MM.1S (cell line): ENCODE measurements at regions not wholly inside any gene's neighbourhood (a gene's known extent, or its start where the extent isn't known, plus 50 kb on each side); places are given as distances from the start of the nearest gene placed in this dataset.
"Not testable (repeated sequence)": the region's sequence is repeated elsewhere in the genome, so short reads cannot be mapped to it uniquely, and the experiment has no call there.

ENCODE experiments used
- DNase-seq: peaks from one replicate; pipeline ENCODE4 v3.0.0-alpha.2; 2015
- H2AFZ ChIP-seq: fragments of 300-600 bp; sonication (generic); 2 replicates; pipeline ENCODE4 v1.6.0; 2016; ENCODE audit warnings: antibody characterized with exemption, low read length
- H3F3A ChIP-seq: fragments of 300-600 bp; sonication (generic); 2 replicates; pipeline ENCODE4 v1.6.1; 2016; ENCODE audit warnings: mild to moderate bottlenecking, antibody characterized with exemption, low read length, moderate library complexity, mixed read lengths; ENCODE audit not compliant: insufficient read depth
- H3K27ac ChIP-seq: fragments of 300-600 bp; sonication (generic); 2 replicates; pipeline ENCODE4 v1.5.1; 2016; ENCODE audit warnings: mild to moderate bottlenecking, low read length
- H3K27me3 ChIP-seq: fragments of 300-600 bp; sonication (generic); replicated peaks from 2 replicates; pipeline ENCODE4 v1.6.0; 2016; ENCODE audit warnings: low read length; ENCODE audit not compliant: insufficient read depth
- H3K36me3 ChIP-seq: fragments of 300-600 bp; sonication (generic); replicated peaks from 2 replicates; pipeline ENCODE4 v1.6.1; 2016; ENCODE audit warnings: mild to moderate bottlenecking, low read length, mixed read lengths; ENCODE audit not compliant: insufficient read depth
- H3K4me1 ChIP-seq: fragments of 300-600 bp; sonication (generic); 2 replicates; pipeline ENCODE4 v1.6.1; 2016; ENCODE audit warnings: low read length, mixed read lengths
- H3K4me2 ChIP-seq: fragments of 300-600 bp; sonication (generic); 2 replicates; pipeline ENCODE4 v1.6.0; 2016; ENCODE audit warnings: low read depth, low read length
- H3K4me3 ChIP-seq: fragments of 300-600 bp; sonication (generic); 2 replicates; pipeline ENCODE4 v1.5.1; 2016; ENCODE audit warnings: low read length, mixed read lengths
- H3K79me2 ChIP-seq: fragments of 300-600 bp; sonication (generic); 2 replicates; pipeline ENCODE4 v1.6.1; 2016; ENCODE audit warnings: mixed run types, low read length, mixed read lengths
- H3K9ac ChIP-seq: fragments of 300-600 bp; sonication (generic); 2 replicates; pipeline ENCODE4 v1.6.1; 2016; ENCODE audit warnings: low read length, mixed read lengths
- H3K9me2 ChIP-seq: fragments of 300-600 bp; sonication (generic); replicated peaks from 2 replicates; pipeline ENCODE4 v1.6.1; 2016; ENCODE audit warnings: mild to moderate bottlenecking, low read length, mixed read lengths; ENCODE audit not compliant: insufficient read depth
- H3K9me3 ChIP-seq: fragments of 300-600 bp; sonication (generic); replicated peaks from 2 replicates; pipeline ENCODE4 v1.6.1; 2016; ENCODE audit warnings: mild to moderate bottlenecking, low read length, mixed read lengths; ENCODE audit not compliant: insufficient read depth
- H4K20me1 ChIP-seq: fragments of 300-600 bp; sonication (generic); 2 replicates; pipeline ENCODE4 v1.6.1; 2016; ENCODE audit warnings: mild to moderate bottlenecking, low read length, moderate library complexity, mixed read lengths; ENCODE audit not compliant: insufficient read depth
- EZH2 ChIP-seq: fragments of 300-600 bp; sonication (generic); optimal IDR thresholded peaks from 2 replicates; pipeline ENCODE3; 2017; ENCODE audit warnings: low read depth, mild to moderate bottlenecking, antibody characterized with exemption, low read length, mixed read lengths
- EZH2phosphoT487 ChIP-seq: fragments of 300-600 bp; sonication (generic); IDR thresholded peaks from 2 replicates; pipeline ENCODE4 v1.6.1; 2018; ENCODE audit warnings: antibody characterized with exemption, low read length
- TF ChIP-seq, protein P1 (sequence below): fragments of 300-600 bp; sonication (generic); IDR thresholded peaks from 2 replicates; pipeline ENCODE4 v1.5.1; 2016; ENCODE audit warnings: antibody characterized with exemption, low read length, mixed read lengths

DNA sequence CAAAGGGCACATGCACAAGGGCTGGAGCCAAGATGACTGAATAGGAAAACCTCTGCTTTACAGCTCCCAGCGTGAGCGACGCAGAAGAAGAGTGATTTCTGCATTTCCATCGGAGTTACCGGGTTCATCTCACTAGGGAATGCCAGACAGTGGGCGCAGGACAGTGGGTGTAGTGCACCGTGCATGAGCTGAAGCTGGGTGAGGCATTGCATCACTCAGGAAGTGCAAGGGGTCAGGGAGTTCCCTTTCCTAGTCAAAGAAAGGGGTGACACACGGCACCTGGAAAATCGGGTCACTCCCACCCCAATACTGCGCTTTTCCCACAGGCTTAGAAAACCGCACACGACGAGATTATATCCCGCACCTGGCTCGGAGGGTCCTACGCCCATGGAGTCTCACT is 64.5 kb upstream of the HTR1E start:
- H3K4me2 ChIP-seq, H3K4me3 ChIP-seq: not testable (repeated sequence)

DNA sequence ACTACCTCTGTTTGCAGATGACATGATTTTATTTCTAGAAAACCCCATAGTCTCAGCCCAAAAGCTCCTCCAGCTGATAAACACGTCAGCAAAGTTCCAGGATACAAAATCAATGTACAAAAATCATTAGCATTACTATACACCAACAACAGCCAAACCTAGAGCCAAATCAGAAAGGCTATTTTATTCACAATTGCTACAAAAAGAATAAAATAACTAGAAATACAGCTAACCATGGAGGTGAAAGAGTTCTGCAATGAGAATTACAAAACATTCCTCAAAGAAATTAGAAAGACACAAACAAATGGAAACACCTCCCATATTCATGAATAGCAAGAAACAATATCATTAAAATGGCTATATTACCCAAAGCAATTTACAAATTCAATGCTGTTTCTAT is 65.6 kb upstream of the HTR1E start:
- Histone ChIP-seq H3K4me2 (no peak overlapping the region), H3K9me3 (no peaks in the 10 kb centered on the region), H3K9ac (no peak overlapping the region), H3F3A (no peaks in the 10 kb centered on the region), H4K20me1 (no peaks in the 10 kb centered on the region), H3K27ac (no peak overlapping the region), H3K4me1 (no peaks in the 10 kb centered on the region), H3K27me3 (no peaks in the 10 kb centered on the region), H2AFZ (no peak overlapping the region), H3K4me3 (no peak overlapping the region), H3K36me3 (no peaks in the 10 kb centered on the region), H3K9me2 (no peaks in the 10 kb centered on the region), H3K79me2 (no peaks in the 10 kb centered on the region)
- TF ChIP-seq EZH2phosphoT487: no peak
- TF ChIP-seq EZH2: no peak
- TF ChIP-seq, protein P1, sequence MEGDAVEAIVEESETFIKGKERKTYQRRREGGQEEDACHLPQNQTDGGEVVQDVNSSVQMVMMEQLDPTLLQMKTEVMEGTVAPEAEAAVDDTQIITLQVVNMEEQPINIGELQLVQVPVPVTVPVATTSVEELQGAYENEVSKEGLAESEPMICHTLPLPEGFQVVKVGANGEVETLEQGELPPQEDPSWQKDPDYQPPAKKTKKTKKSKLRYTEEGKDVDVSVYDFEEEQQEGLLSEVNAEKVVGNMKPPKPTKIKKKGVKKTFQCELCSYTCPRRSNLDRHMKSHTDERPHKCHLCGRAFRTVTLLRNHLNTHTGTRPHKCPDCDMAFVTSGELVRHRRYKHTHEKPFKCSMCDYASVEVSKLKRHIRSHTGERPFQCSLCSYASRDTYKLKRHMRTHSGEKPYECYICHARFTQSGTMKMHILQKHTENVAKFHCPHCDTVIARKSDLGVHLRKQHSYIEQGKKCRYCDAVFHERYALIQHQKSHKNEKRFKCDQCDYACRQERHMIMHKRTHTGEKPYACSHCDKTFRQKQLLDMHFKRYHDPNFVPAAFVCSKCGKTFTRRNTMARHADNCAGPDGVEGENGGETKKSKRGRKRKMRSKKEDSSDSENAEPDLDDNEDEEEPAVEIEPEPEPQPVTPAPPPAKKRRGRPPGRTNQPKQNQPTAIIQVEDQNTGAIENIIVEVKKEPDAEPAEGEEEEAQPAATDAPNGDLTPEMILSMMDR: no peak
- DNase-seq: peak; percentile 30

More for the DNA sequence above, 64.5 kb upstream of the HTR1E start:
- not testable (repeated sequence) for DNase-seq, H3K79me2 ChIP-seq, H3F3A ChIP-seq, H3K9me3 ChIP-seq, H3K36me3 ChIP-seq, H2AFZ ChIP-seq, H3K9ac ChIP-seq, H3K9me2 ChIP-seq, H3K27ac ChIP-seq, H3K4me1 ChIP-seq, H3K27me3 ChIP-seq, H4K20me1 ChIP-seq

DNA sequence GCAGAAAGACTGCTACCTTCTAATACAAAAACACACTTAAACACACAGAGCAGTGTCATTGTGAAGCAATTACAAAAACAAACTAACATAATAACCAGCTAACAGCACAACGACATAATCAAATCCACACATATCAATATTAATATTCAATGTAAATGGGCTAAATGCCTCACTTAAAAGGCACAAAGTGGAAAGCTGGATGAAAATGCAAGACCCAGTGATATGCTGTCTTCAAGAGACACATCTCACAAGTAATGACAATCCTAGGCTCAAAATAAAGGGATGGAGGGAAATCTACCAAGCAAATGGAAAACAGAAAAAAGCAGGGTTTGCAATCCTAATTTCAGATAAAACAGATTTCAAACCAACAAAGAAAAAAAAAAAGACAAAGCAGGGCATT is 67.8 kb upstream of the HTR1E start:
- H3K36me3 ChIP-seq: no peaks in the 10 kb centered on the region
- H3K4me2 ChIP-seq: no peak overlapping the region
- no peak for TF ChIP-seq EZH2
- TF ChIP-seq, protein P1: no peak
- no peak for TF ChIP-seq EZH2phosphoT487
- H3K4me1 ChIP-seq: no peaks in the 10 kb centered on the region
- no peaks in the 10 kb centered on the region for H3K27me3 ChIP-seq
- no peak overlapping the region for H3K9ac ChIP-seq
- no peak overlapping the region for H3K4me3 ChIP-seq
- H4K20me1 ChIP-seq: no peaks in the 10 kb centered on the region
- no peaks in the 10 kb centered on the region for H3K9me2 ChIP-seq
- no peak for DNase-seq
- H2AFZ ChIP-seq: no peak overlapping the region
- no peaks in the 10 kb centered on the region for H3K79me2 ChIP-seq
- H3F3A ChIP-seq: no peaks in the 10 kb centered on the region
- no peak overlapping the region for H3K27ac ChIP-seq
- no peaks in the 10 kb centered on the region for H3K9me3 ChIP-seq

DNA sequence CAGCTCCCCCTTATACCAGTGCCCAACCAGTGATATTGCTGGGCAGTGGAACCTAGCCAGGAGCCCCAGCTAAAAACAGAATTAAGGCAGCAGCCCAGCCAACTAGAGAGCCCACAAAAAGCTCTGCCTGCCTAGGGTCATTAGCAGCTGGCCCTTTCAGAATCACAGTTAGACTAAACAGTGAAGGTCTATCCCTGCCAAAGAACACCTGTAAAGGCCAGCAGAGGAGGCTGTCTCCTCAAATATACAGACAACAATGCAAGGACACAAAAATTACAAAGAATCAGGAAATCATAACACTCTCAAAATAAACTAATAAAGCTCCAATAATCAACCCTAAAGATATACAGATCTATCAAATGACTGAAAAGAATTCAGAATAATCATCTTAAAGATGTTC is 77.8 kb upstream of the HTR1E start:
- no peak overlapping the region for H3K4me3 ChIP-seq
- H3K9me2 ChIP-seq: no peaks in the 10 kb centered on the region
- no peaks in the 10 kb centered on the region for H3F3A ChIP-seq
- H4K20me1 ChIP-seq: no peaks in the 10 kb centered on the region
- no peak overlapping the region for H2AFZ ChIP-seq
- H3K4me1 ChIP-seq: no peaks in the 10 kb centered on the region
- H3K79me2 ChIP-seq: no peaks in the 10 kb centered on the region
- no peaks in the 10 kb centered on the region for H3K9me3 ChIP-seq
- no peak overlapping the region for H3K27ac ChIP-seq
- no peak overlapping the region for H3K4me2 ChIP-seq
- H3K27me3 ChIP-seq: no peaks in the 10 kb centered on the region
- no peak for DNase-seq
- H3K36me3 ChIP-seq: no peaks in the 10 kb centered on the region
- no peak overlapping the region for H3K9ac ChIP-seq
- TF ChIP-seq EZH2: no peak
- TF ChIP-seq, protein P1: peak; percentile 26
